GM19035 (cell line): ENCODE measurements at regions not wholly inside any gene's neighbourhood (a gene's known extent, or its start where the extent isn't known, plus 50 kb on each side); places are given as distances from the start of the nearest gene placed in this dataset.

Experiments used
- ATAC-seq: cut with Tn5 transposase; IDR thresholded peaks from one replicate; pipeline ENCODE4 v1.9.1; 2021; ENCODE audit not compliant: unreplicated experiment

GRCh38 chr6:98783578-98783977, 50.8 kb upstream of the POU3F2 start:
- no peak for ATAC-seq
